CD4-positive, CD25-positive, alpha-beta regulatory T cell (primary cell): ENCODE measurements at regions not wholly inside any gene's neighbourhood (a gene's known extent, or its start where the extent isn't known, plus 50 kb on each side); places are given as distances from the start of the nearest gene placed in this dataset.

Source experiments
- ATAC-seq, 2 donors: fragments of 150-1000 bp; cut with Tn5 transposase; one replicate each; pipeline ENCODE4 v1.10.0; 2021; ENCODE audit warnings: low read depth in 2 of 2, moderate number of reproducible peaks in 2 of 2, moderate library complexity in 1 of 2
- DNase-seq, 3 donors: peaks; one replicate each; pipeline versions ENCODE4 v3.0.0 to v3.0.0-alpha.2; 2012 to 2022; ENCODE audit warnings: mixed read lengths in 1 of 3
- H3K27ac ChIP-seq: one replicate; pipeline ENCODE4 v1.7.0; 2013; ENCODE audit warnings: mild to moderate bottlenecking, low read length; ENCODE audit not compliant: insufficient read depth, poor library complexity, severe bottlenecking
- H3K27me3 ChIP-seq: one replicate; pipeline ENCODE4 v1.7.0; 2013; ENCODE audit warnings: low read length; ENCODE audit not compliant: control insufficient read depth, insufficient read depth
- H3K36me3 ChIP-seq: one replicate; pipeline ENCODE4 v1.7.0; 2013; ENCODE audit warnings: mild to moderate bottlenecking, low read length, moderate library complexity; ENCODE audit not compliant: control insufficient read depth, insufficient read depth
- H3K4me1 ChIP-seq: 2 replicates; pipeline ENCODE4 v1.7.0; 2013; ENCODE audit warnings: mild to moderate bottlenecking, low read length; ENCODE audit not compliant: insufficient read depth, control insufficient read depth, poor library complexity, severe bottlenecking
- H3K4me3 ChIP-seq: one replicate; pipeline ENCODE4 v1.7.0; 2013; ENCODE audit warnings: low read depth, mild to moderate bottlenecking, low read length, moderate library complexity
- H3K9me3 ChIP-seq, 2 experiments: 1 replicate in 1 of 2; 2 replicates in 1 of 2; pipeline ENCODE4 v1.7.0; 2013; ENCODE audit warnings: low read length in 2 of 2, mild to moderate bottlenecking in 1 of 2, moderate library complexity in 1 of 2; ENCODE audit not compliant: control insufficient read depth in 2 of 2
- H3K27ac Mint-ChIP-seq, 3 donors: one replicate each; pipeline ENCODE4 v1.8.0; 2020 to 2022; ENCODE audit warnings: mild to moderate bottlenecking in 3 of 3, mixed read lengths in 3 of 3, moderate library complexity in 2 of 3
- H3K27me3 Mint-ChIP-seq: one replicate; pipeline ENCODE4 v1.8.0; 2022; ENCODE audit warnings: mild to moderate bottlenecking, mixed read lengths
- H3K36me3 Mint-ChIP-seq: one replicate; pipeline ENCODE4 v1.8.0; 2020; ENCODE audit warnings: mixed read lengths
- H3K4me1 Mint-ChIP-seq, 4 donors: one replicate each; pipeline ENCODE4 v1.8.0; 2020 to 2022; ENCODE audit warnings: mixed read lengths in 4 of 4, mild to moderate bottlenecking in 1 of 4
- H3K4me3 Mint-ChIP-seq, 4 donors: one replicate each; pipeline ENCODE4 v1.8.0; 2020 to 2022; ENCODE audit warnings: mild to moderate bottlenecking in 4 of 4, mixed read lengths in 4 of 4, moderate library complexity in 3 of 4
- H3K9me3 Mint-ChIP-seq, 7 donors: one replicate each; pipeline ENCODE4 v1.8.0; 2020 to 2022; ENCODE audit warnings: mixed read lengths in 7 of 7, mild to moderate bottlenecking in 3 of 7, moderate library complexity in 2 of 7

DNA sequence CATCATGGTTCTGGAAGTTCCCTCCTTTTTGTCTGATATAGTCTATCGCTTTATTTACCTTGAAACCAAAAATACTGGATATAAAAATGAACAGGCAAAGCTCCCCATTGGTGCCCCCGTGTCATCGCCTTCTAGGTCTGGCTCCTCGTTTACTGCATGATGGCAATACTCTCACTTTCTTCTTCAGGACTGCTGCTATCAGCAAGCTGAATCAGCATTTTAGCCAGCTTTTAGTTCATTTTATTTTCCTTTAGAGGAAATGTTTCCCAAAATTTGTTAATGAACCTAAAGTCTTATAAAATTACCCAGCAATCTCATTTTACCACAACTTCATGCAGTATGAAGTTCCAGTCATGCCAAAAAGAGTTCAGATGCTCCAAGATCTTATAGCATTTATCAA, 80.5 kb downstream of the ZIC3 start:
- Histone ChIP-seq H3K27ac (no peak overlapping the region), H3K4me3 (no peak overlapping the region), H3K4me1 (no peaks in the 10 kb centered on the region), H3K27me3 (no peaks in the 10 kb centered on the region), H3K9me3 (no peaks in the 10 kb centered on the region), H3K36me3 (no peaks in the 10 kb centered on the region)
- no peak for DNase-seq
- H3K36me3 Mint-ChIP-seq: no peaks in the 10 kb centered on the region
- ATAC-seq: no peak
- H3K27me3 Mint-ChIP-seq: no peaks in the 10 kb centered on the region
- H3K4me3 Mint-ChIP-seq: no peak overlapping the region
- peaks cover 0 to 2% (median 0%) of the 10 kb centered on the region in 7 donors for H3K9me3 Mint-ChIP-seq
- no peak overlapping the region for H3K27ac Mint-ChIP-seq
- no peaks in the 10 kb centered on the region for H3K4me1 Mint-ChIP-seq

GRCh38 chrX:137651647-137652046, 85.7 kb downstream of the ZIC3 start:
- H3K4me3 Mint-ChIP-seq: no peak overlapping the region
- H3K4me1 Mint-ChIP-seq: no peaks in the 10 kb centered on the region

DNA sequence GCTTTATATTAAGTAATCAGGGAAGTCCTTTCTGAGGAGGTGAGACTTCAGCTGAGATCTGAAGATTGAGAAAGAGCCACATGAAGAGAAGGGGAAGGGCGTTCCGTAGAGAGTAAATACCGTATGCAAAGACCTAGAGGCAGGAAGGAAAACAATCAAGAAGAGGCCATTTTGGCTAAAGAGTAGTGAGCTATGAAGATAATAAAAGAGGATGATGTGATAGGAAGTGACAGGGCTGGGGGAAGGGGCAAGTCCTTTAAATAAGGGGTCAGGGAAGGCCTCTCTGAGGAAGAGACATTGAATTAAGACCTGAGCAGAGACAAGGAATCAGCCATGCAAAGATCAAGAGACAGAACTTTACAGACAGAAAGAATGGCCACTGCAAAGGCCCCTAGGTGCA, 86.2 kb downstream of the ZIC3 start:
- H3K27me3 Mint-ChIP-seq: no peaks in the 10 kb centered on the region

More at GRCh38 chrX:137651647-137652046, 85.7 kb downstream of the ZIC3 start:
- Histone ChIP-seq H3K4me1 (no peaks in the 10 kb centered on the region), H3K27me3 (no peaks in the 10 kb centered on the region), H3K4me3 (no peak overlapping the region), H3K36me3 (no peaks in the 10 kb centered on the region), H3K27ac (no peak overlapping the region), H3K9me3 (no peaks in the 10 kb centered on the region)
- ATAC-seq: no peak
- no peak for DNase-seq
- Mint-ChIP-seq H3K27me3 (no peaks in the 10 kb centered on the region), H3K36me3 (no peaks in the 10 kb centered on the region), H3K27ac (no peak overlapping the region), H3K9me3 (peaks cover 0 to 4% (median 0%) of the 10 kb centered on the region in 7 donors)

GRCh38 chrX:137654481-137654880, 88.6 kb downstream of the ZIC3 start:
- no peaks in the 10 kb centered on the region for H3K4me1 Mint-ChIP-seq
- H3K4me3 Mint-ChIP-seq: no peak overlapping the region
- H3K36me3 Mint-ChIP-seq: no peaks in the 10 kb centered on the region
- no peaks in the 10 kb centered on the region for H3K27me3 Mint-ChIP-seq
- H3K4me1 ChIP-seq: no peaks in the 10 kb centered on the region
- ATAC-seq (no peak), DNase-seq (no peak)
- H3K36me3 ChIP-seq: no peaks in the 10 kb centered on the region
- no peak overlapping the region for H3K27ac ChIP-seq
- H3K9me3 ChIP-seq: no peaks in the 10 kb centered on the region
- no peak overlapping the region for H3K4me3 ChIP-seq
- no peak overlapping the region for H3K27ac Mint-ChIP-seq
- H3K27me3 ChIP-seq: no peaks in the 10 kb centered on the region
- H3K9me3 Mint-ChIP-seq: peaks cover 0 to 5% (median 0%) of the 10 kb centered on the region in 7 donors

More for the DNA sequence above, 86.2 kb downstream of the ZIC3 start:
- DNase-seq (no peak), ATAC-seq (no peak)
- Histone ChIP-seq H3K9me3 (no peaks in the 10 kb centered on the region), H3K27ac (no peak overlapping the region), H3K4me1 (no peaks in the 10 kb centered on the region), H3K36me3 (no peaks in the 10 kb centered on the region), H3K27me3 (no peaks in the 10 kb centered on the region), H3K4me3 (no peak overlapping the region)
- Mint-ChIP-seq H3K4me3 (no peak overlapping the region), H3K4me1 (no peaks in the 10 kb centered on the region), H3K36me3 (no peaks in the 10 kb centered on the region), H3K9me3 (peaks cover 0 to 4% (median 0%) of the 10 kb centered on the region in 7 donors), H3K27ac (no peak overlapping the region)

GRCh38 chrX:137667776-137668175, 101.8 kb downstream of the ZIC3 start:
- Histone ChIP-seq H3K36me3 (no peaks in the 10 kb centered on the region), H3K4me1 (no peaks in the 10 kb centered on the region), H3K27ac (no peak overlapping the region), H3K27me3 (no peaks in the 10 kb centered on the region), H3K9me3 (no peaks in the 10 kb centered on the region), H3K4me3 (no peak overlapping the region)
- H3K9me3 Mint-ChIP-seq: peaks cover 0 to 4% (median 0%) of the 10 kb centered on the region in 7 donors
- no peaks in the 10 kb centered on the region for H3K36me3 Mint-ChIP-seq
- no peaks in the 10 kb centered on the region for H3K4me1 Mint-ChIP-seq
- ATAC-seq: no peak
- H3K27me3 Mint-ChIP-seq: no peaks in the 10 kb centered on the region
- H3K27ac Mint-ChIP-seq: no peak overlapping the region
- no peak for DNase-seq
- no peak overlapping the region for H3K4me3 Mint-ChIP-seq

- Mint-ChIP-seq H3K4me3 (no peak overlapping the region), H3K9me3 (no peaks in the 10 kb centered on the region), H3K4me1 (no peaks in the 10 kb centered on the region), H3K27me3 (no peaks in the 10 kb centered on the region), H3K27ac (no peak overlapping the region), H3K36me3 (no peaks in the 10 kb centered on the region)
- Histone ChIP-seq H3K9me3 (no peaks in the 10 kb centered on the region), H3K27me3 (no peaks in the 10 kb centered on the region), H3K4me1 (no peaks in the 10 kb centered on the region), H3K36me3 (no peaks in the 10 kb centered on the region), H3K27ac (no peak overlapping the region), H3K4me3 (no peak overlapping the region)
- DNase-seq (no peak), ATAC-seq (no peak)
These were observed 118.7 kb downstream of the ZIC3 start for GRCh38 chrX:137684591-137684990.

GRCh38 chrX:137695417-137695816, 129.5 kb downstream of the ZIC3 start:
- Histone ChIP-seq H3K27me3 (no peaks in the 10 kb centered on the region), H3K4me3 (no peak overlapping the region), H3K27ac (no peak overlapping the region), H3K36me3 (no peaks in the 10 kb centered on the region), H3K4me1 (no peaks in the 10 kb centered on the region), H3K9me3 (no peaks in the 10 kb centered on the region)
- no peak for ATAC-seq
- DNase-seq: no peak
- Mint-ChIP-seq H3K4me3 (no peak overlapping the region), H3K4me1 (no peaks in the 10 kb centered on the region), H3K27me3 (no peaks in the 10 kb centered on the region), H3K27ac (no peak overlapping the region), H3K36me3 (no peaks in the 10 kb centered on the region), H3K9me3 (peaks cover 0 to 1% (median 0%) of the 10 kb centered on the region in 7 donors)

- H3K27me3 Mint-ChIP-seq: no peaks in the 10 kb centered on the region
These were observed 141.4 kb downstream of the ZIC3 start for GRCh38 chrX:137707348-137707747.

More at GRCh38 chrX:137707348-137707747, 141.4 kb downstream of the ZIC3 start:
- Mint-ChIP-seq H3K9me3 (peaks cover 0 to 2% (median 0%) of the 10 kb centered on the region in 7 donors), H3K4me3 (no peak overlapping the region), H3K27ac (no peak overlapping the region), H3K36me3 (no peaks in the 10 kb centered on the region), H3K4me1 (no peaks in the 10 kb centered on the region)
- no peak overlapping the region for H3K27ac ChIP-seq
- H3K27me3 ChIP-seq: no peaks in the 10 kb centered on the region
- ATAC-seq: no peak
- H3K36me3 ChIP-seq: no peaks in the 10 kb centered on the region
- no peaks in the 10 kb centered on the region for H3K9me3 ChIP-seq
- DNase-seq: no peak
- no peaks in the 10 kb centered on the region for H3K4me1 ChIP-seq
- H3K4me3 ChIP-seq: no peak overlapping the region
